Psoas muscle (tissue), 7 donors: ENCODE measurements at regions not wholly inside any gene's neighbourhood (a gene's known extent, or its start where the extent isn't known, plus 50 kb on each side); places are given as distances from the start of the nearest gene placed in this dataset.

Source experiments
- ATAC-seq, 4 donors: fragments of 200-7000 bp; cut with Tn5 transposase; one replicate each; pipeline ENCODE4 v1.9.1; 2020; ENCODE audit warnings: moderate library complexity in 3 of 4, mild to moderate bottlenecking in 2 of 4
- DNase-seq, 2 donors: peaks; one replicate each; pipeline ENCODE4 v3.0.0-alpha.2; 2020
- H3K27ac ChIP-seq: fragments of 200-600 bp; one replicate; pipeline ENCODE4 v1.8.0; 2022
- H3K27me3 ChIP-seq, 3 donors: fragments of 200-600 bp in 1 of 3; one replicate each; pipeline versions ENCODE4 v1.6.1 to v1.8.0; 2013 to 2022; ENCODE audit warnings: low read length in 2 of 3, mild to moderate bottlenecking in 2 of 3, moderate library complexity in 1 of 3; ENCODE audit not compliant: insufficient read depth in 3 of 3
- H3K36me3 ChIP-seq, 2 donors: fragments of 200-600 bp in 1 of 2; one replicate each; pipeline versions ENCODE4 v1.6.1 to v1.8.0; 2013 to 2022; ENCODE audit warnings: low read depth in 1 of 2, mild to moderate bottlenecking in 1 of 2, moderate library complexity in 1 of 2; ENCODE audit not compliant: insufficient read depth in 1 of 2
- H3K4me1 ChIP-seq: fragments of 200-600 bp; one replicate; pipeline ENCODE4 v1.8.0; 2022
- H3K4me3 ChIP-seq: fragments of 200-600 bp; one replicate; pipeline ENCODE4 v1.8.0; 2022; ENCODE audit warnings: mild to moderate bottlenecking
- H3K9me3 ChIP-seq: fragments of 200-600 bp; one replicate; pipeline ENCODE4 v1.8.0; 2022
- CTCF ChIP-seq: fragments of 200-600 bp; IDR thresholded peaks from one replicate; pipeline ENCODE4 v1.8.0; 2022; ENCODE audit warnings: antibody characterized with exemption
- WGBS, 3 donors: extraction: QIAGEN DNeasy Blood & Tissue Kit; methylation state at CpG; one replicate each; pipeline versions ENCODE4 v1.1.6 to v1.1.7; 2013; 5-methylcytosine and 5-hydroxymethylcytosine counted together
- intact Hi-C, 2 donors: fragments of 100-400 bp; cut with DNase I; formaldehyde crosslinking; loops; one replicate each; pipeline versions ENCODE4 v1.11.0 to v1.14.2; 2022
- donor health status: healthy with polysubstance abuse.
- donor health status: DM: no; HTN: no; CAD: no; lungs with moderate emphysema.
- donor health status: Bipolar disorder and iron deficiency.
- donor health status: healthy.
- donor health status: DM: yes; HTN: yes; CAD: no.
- donor health status: DM: no; HTN: no; CAD: no.
- donor health status: DM: yes; HTN: yes; CAD: no.

- WGBS, 3 donors: 83 to 86% (median 85%) methylated on average over 2 of the region's 2 CpGs
- Histone ChIP-seq H3K9me3 (no peaks in the 10 kb centered on the region), H3K27me3 (no peaks in the 10 kb centered on the region), H3K4me1 (no peaks in the 10 kb centered on the region), H3K27ac (no peak overlapping the region), H3K36me3 (no peaks in the 10 kb centered on the region), H3K4me3 (no peak overlapping the region)
- DNase-seq (no peak), ATAC-seq (no peak)
- no peak for TF ChIP-seq CTCF
- intact Hi-C loops: no loop called here
These were observed 745.4 kb downstream of the TECRL start for GRCh38 chr4:63663870-63664269.

GRCh38 chr4:63644396-63644795 is 764.9 kb downstream of the TECRL start:
- no peak for DNase-seq
- no peak for TF ChIP-seq CTCF
- Histone ChIP-seq H3K27ac (no peak overlapping the region), H3K36me3 (no peaks in the 10 kb centered on the region), H3K9me3 (no peaks in the 10 kb centered on the region), H3K27me3 (no peaks in the 10 kb centered on the region), H3K4me1 (no peaks in the 10 kb centered on the region), H3K4me3 (no peak overlapping the region)
- ATAC-seq: no peak
- 58 to 70% (median 63%) methylated on average over 3 of the region's 3 CpGs for WGBS, 3 donors
- intact Hi-C loops: no loop called here

- DNase-seq (no peak), ATAC-seq (no peak)
- Histone ChIP-seq H3K4me3 (no peak overlapping the region), H3K9me3 (no peaks in the 10 kb centered on the region), H3K36me3 (no peaks in the 10 kb centered on the region), H3K27ac (no peak overlapping the region), H3K27me3 (no peaks in the 10 kb centered on the region), H3K4me1 (no peaks in the 10 kb centered on the region)
- no peak for TF ChIP-seq CTCF
- intact Hi-C loops: no loop called here
These were observed 772.0 kb downstream of the TECRL start for GRCh38 chr4:63637270-63637669.

- TF ChIP-seq CTCF: no peak
- 81 to 92% (median 84%) methylated on average over 2 of the region's 2 CpGs for WGBS, 3 donors
- DNase-seq (no peak), ATAC-seq (no peak)
- intact Hi-C loops: no loop called here
- Histone ChIP-seq H3K9me3 (peaks cover 3% of the 10 kb centered on the region), H3K4me3 (no peak overlapping the region), H3K4me1 (no peaks in the 10 kb centered on the region), H3K27ac (no peak overlapping the region), H3K27me3 (no peaks in the 10 kb centered on the region), H3K36me3 (no peaks in the 10 kb centered on the region)
These were observed 776.4 kb downstream of the TECRL start for GRCh38 chr4:63632858-63633257.

- no peak for TF ChIP-seq CTCF
- intact Hi-C loops: no loop called here
- Histone ChIP-seq H3K4me3 (no peak overlapping the region), H3K27ac (no peak overlapping the region), H3K9me3 (no peaks in the 10 kb centered on the region), H3K27me3 (no peaks in the 10 kb centered on the region), H3K36me3 (no peaks in the 10 kb centered on the region), H3K4me1 (no peaks in the 10 kb centered on the region)
- ATAC-seq: no peak
- DNase-seq: no peak
- 9 to 22% (median 9%) methylated on average over 2 of the region's 2 CpGs for WGBS, 3 donors
These were observed 789.0 kb downstream of the TECRL start for GRCh38 chr4:63620271-63620670.
